Posterior vena cava (tissue), 2 donors: ENCODE measurements at regions not wholly inside any gene's neighbourhood (a gene's known extent, or its start where the extent isn't known, plus 50 kb on each side); places are given as distances from the start of the nearest gene placed in this dataset.

Experiments used
- DNase-seq: peaks from one replicate; pipeline ENCODE4 v3.0.0-alpha.2; 2020; ENCODE audit warnings: low spot score
- intact Hi-C, 2 donors: fragments of 100-400 bp; cut with DNase I; formaldehyde crosslinking; loops; one replicate each; pipeline versions ENCODE4 v1.14.1 to v1.14.2; 2022 to 2023
- donor health status: DM: yes; HTN: yes; CAD: no.
- donor health status: DM: yes; HTN: yes; CAD: no.

DNA sequence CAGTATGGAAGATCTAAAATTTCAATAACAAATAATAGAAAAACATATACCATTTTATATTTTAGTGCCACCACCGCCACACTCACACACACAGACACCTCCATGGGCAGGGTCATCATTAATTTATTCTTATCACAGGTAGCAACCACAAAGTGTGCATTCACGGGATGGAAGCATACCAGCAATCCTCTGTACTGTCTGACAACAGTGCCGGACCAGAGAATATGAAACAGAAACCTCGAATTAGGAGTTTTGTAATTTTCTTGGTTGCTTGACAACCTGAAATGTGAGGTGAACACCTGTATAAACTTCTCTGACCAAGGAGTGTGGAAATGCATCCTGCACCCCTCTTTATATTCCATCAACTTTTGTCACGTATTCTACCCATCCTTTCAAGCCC is 213.9 kb upstream of the KCNIP4 start:
- intact Hi-C loops = no loop called here
- no peak for DNase-seq

GRCh38 chr4:22130741-22131140 is 182.2 kb upstream of the KCNIP4 start:
- intact Hi-C loops = no loop called here
- no peak for DNase-seq

DNA sequence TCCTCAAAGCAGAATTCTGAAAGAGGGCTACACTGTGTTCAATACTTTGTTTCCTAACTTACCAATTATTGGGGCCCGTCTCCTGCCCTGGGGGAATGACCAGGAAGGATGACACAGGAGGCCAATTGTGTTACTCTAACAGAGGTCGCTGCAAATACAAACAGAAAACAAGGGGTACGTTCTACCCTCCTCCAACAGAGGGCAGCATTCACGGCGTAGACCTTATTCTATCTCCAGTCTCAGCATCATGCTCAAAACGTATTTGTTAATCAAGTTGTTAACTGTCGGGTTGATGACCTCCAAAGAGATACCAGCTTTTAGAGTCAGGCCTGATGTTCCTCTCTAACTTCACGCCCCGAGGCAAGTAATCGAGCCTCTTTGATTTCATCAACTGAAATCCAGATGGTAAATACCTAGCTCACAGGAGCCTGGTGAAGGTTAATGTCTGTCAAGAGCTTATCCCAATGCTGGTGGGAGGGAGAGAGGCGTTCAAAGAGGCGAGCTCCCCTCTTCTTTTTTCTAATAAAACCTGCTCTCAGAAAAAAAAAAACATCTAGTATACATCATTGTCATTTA is 181.0 kb upstream of the KCNIP4 start:
- intact Hi-C loops = no loop called here
- DNase-seq = no peak

DNA sequence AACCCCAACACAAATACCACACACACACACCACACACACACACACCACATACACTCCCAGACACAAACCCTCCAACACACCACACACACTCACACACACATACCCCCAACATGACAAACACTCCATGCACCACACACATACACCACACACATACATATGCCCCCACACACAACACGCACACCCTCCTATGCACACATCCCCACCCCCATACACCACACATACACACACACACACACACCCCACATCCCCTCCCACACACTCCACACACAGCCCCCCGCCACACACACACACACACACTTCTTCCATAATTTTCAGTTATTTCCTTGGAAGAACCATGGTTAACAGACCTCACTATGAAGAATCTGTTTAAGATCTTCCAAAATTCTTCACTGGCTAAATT is 173.5 kb upstream of the KCNIP4 start:
- intact Hi-C loops = no loop called here
- no peak for DNase-seq

DNA sequence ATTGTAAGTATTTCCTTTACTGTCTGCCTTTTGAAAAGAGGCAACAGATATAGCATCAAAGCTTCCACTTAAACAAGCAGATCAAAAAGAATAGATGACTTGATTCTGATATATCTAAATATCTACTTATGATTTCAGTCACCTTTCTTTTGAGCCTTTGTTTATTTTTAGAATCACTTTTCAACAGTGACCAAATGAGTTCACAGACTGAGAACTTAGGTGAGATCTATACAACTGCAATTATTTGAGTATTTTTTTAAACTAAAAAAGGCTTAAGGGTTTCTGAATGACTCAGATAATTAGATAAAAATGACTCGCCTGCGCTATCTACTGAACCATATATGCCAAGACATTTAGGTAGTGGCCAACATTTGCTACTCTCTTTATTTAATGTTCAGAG is 166.7 kb upstream of the KCNIP4 start:
- intact Hi-C loops = no loop called here
- DNase-seq = no peak

DNA sequence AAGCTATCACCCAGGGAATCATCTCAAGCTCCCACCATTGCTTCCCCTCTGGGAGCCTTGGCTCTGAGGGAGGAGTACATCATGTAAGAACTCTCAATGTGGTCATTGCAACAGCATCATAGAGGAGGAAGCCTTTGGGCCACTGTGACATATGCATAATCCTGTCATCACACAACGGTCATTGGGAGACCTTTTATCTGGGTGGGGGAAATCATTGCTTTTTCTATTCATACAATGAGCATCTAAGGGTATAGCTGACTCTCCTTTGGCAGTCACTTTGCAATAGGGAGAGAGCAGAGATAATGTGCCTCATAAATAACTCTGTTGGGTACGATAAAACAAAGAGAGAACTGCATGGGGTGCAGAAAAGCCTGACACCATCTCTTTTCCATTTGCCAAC is 155.2 kb upstream of the KCNIP4 start:
- no peak for DNase-seq
- intact Hi-C loops = no loop called here

DNA sequence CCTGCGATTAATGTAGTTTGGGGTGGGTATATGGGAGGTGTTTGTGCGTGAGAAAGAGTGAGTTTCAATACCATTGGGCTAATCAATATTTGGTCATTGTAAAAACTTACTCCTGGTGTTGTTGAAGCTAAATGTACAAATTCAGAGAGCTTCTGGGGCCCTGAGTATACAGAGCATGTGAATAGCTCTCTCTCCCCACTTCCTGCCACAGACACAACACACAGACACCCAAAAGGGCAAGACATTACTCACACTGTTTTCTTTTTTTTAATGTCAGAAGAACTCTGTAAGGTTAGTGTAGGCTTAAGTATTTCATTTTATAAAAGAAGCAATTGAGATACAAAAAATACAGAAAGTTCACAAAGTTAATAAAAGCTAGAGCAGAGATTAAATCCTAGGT is 151.3 kb upstream of the KCNIP4 start:
- intact Hi-C loops = no loop called here
- DNase-seq = no peak

DNA sequence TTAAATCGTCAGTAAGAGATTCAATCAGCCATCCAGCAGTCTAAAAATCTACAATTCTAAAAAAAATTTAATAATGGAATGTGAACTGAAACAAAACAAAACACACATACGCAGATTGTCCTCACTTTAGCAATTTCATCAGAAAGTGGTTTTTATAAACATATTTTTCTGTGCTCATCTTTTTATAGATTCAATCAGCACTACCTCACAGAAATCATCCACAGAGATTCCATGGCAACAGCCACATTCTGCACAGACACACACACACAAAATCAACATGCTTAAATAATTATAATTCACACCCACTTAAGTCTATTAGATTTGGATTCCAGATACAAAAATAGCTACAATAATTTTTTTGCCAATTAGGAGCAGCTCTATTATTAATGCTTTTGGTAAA is 149.0 kb upstream of the KCNIP4 start:
- intact Hi-C loops = no loop called here
- no peak for DNase-seq

GRCh38 chr4:22094217-22094616 is 145.6 kb upstream of the KCNIP4 start:
- intact Hi-C loops = no loop called here
- DNase-seq = no peak

GRCh38 chr4:22093126-22093525 is 144.6 kb upstream of the KCNIP4 start:
- DNase-seq = no peak
- intact Hi-C loops = no loop called here

- DNase-seq = no peak
- intact Hi-C loops = no loop called here
These were observed 143.3 kb upstream of the KCNIP4 start for GRCh38 chr4:22091906-22092305.

GRCh38 chr4:22091352-22091717 is 142.8 kb upstream of the KCNIP4 start:
- DNase-seq = no peak
- intact Hi-C loops = no loop called here

- no peak for DNase-seq
- intact Hi-C loops = no loop called here
These were observed 142.2 kb upstream of the KCNIP4 start for GRCh38 chr4:22090661-22091351.

DNA sequence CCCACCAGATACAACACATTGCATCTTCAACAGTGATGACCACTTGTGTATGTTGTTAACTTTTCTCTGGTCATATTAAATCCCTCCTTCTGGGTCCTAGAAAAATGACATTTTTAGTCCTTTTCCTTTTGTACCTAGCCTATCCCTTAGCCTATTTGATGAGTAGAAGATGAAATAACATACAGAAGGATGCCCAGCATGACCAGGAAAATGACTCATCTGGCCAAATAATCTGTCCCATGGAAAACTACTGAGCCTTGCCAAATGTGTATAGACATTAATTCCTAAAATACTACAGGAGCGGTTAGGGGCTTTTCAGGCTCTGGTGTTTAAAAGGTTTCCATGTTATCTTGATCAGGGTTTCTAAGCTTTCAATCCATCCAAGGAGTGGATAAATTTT is 129.0 kb upstream of the KCNIP4 start:
- intact Hi-C loops = no loop called here

DNA sequence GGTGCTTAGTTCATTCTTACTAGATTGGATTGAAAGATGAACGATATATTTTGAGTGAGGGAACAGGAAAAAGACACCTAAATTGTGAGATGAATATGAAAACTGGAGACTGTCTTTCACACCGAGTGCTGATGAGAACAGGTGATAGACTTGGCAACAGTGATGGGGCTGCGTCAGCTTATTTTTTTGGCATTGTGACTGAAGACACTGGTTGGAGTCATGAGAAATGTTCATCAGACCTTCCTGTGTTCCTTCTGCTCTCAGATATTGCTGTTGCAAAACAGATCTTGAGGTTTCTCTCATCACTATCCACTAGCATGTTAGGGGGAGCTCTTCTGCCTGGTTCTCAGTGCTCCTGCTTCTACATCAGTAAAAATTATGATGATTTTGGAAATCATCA is 124.2 kb upstream of the KCNIP4 start:
- DNase-seq = no peak
- intact Hi-C loops = no loop called here

More for the DNA sequence above, 129.0 kb upstream of the KCNIP4 start:
- no peak for DNase-seq

GRCh38 chr4:22072240-22072639 is 123.7 kb upstream of the KCNIP4 start:
- no peak for DNase-seq
- intact Hi-C loops = no loop called here

GRCh38 chr4:22071749-22072148 is 123.2 kb upstream of the KCNIP4 start:
- no peak for DNase-seq
- intact Hi-C loops = no loop called here

GRCh38 chr4:22070256-22070655 is 121.7 kb upstream of the KCNIP4 start:
- intact Hi-C loops = no loop called here
- no peak for DNase-seq

DNA sequence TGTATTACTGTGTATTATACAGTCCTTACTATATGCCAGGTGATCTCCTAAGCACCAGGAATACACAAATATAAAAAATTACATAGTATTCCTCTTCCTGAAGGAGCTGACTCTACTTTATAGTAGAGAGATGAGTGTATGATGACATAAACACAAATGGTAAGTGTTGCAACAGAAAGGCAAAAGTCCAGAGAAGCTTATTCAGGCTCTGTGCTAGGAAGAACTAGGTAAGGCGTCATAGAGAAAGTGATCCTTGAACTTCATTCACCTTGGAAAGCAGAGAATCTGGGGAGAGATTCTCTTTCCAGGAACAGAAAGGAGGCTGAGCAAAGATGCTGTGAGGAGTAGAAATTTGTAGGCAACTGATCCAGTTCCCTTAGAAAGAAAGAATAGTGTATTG is 115.0 kb upstream of the KCNIP4 start:
- no peak for DNase-seq
- intact Hi-C loops = no loop called here

DNA sequence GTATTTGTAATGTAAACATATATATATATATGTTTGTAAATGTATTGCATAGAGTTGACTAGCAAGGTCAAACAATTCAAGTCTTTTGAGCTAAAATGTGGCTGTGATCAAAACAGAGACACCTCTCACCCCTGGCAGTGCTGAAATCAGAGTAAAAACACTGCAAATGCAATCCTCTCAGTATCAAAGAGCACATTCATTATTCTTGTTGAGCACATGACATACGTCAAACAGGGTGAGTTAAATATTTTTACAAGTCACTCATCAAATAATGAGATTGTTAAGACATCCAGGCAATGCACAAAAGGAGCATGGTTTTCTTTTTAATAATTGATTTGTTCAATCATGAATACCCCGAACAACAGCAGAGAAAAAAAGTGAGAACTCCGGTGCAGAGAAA is 114.1 kb upstream of the KCNIP4 start:
- no peak for DNase-seq
- intact Hi-C loops = no loop called here

- no peak for DNase-seq
- intact Hi-C loops = no loop called here
These were observed 107.4 kb upstream of the KCNIP4 start for GRCh38 chr4:22055954-22056353.

DNA sequence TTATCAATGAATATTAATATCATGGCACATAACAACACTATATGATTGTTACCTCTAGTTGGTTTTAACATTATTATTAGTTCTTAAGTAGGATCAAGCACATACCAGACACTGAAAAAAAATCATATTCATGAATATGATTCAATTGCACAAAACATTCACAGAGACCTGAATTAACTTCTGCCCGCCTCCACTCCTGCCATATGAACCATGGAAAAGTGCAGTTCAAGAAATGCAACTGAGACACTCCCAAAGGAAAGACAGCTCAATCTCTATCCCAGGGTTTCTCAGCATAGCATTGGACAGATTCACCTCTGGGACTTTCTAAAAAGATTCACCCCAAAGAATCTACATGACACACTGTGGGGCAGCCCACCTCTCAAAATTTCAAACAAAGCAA is 103.5 kb upstream of the KCNIP4 start:
- DNase-seq = no peak
- intact Hi-C loops = no loop called here
